Nephron (organoid): ENCODE measurements at regions not wholly inside any gene's neighbourhood (a gene's known extent, or its start where the extent isn't known, plus 50 kb on each side); places are given as distances from the start of the nearest gene placed in this dataset.

Experiments used
- H3K27ac Mint-ChIP-seq, 3 experiments: 2 replicates each; pipeline ENCODE4 v1.8.0; 2020; ENCODE audit warnings: mixed read lengths in 3 of 3, mild to moderate bottlenecking in 2 of 3, moderate library complexity in 1 of 3
- H3K27me3 Mint-ChIP-seq: 2 replicates; pipeline ENCODE4 v1.8.0; 2021; ENCODE audit warnings: low read depth, mild to moderate bottlenecking, moderate library complexity, mixed read lengths
- H3K36me3 Mint-ChIP-seq: 2 replicates; pipeline ENCODE4 v1.8.0; 2020; ENCODE audit warnings: low read depth, mixed read lengths
- H3K4me1 Mint-ChIP-seq: 2 replicates; pipeline ENCODE4 v1.8.0; 2020; ENCODE audit warnings: mixed read lengths
- H3K4me3 Mint-ChIP-seq, 3 experiments: 2 replicates each; pipeline ENCODE4 v1.8.0; 2020; ENCODE audit warnings: mild to moderate bottlenecking in 3 of 3, mixed read lengths in 3 of 3, moderate library complexity in 2 of 3
- H3K9me3 Mint-ChIP-seq: 2 replicates; pipeline ENCODE4 v1.8.0; 2020; ENCODE audit warnings: mixed read lengths
- CTCF ChIP-seq, 3 experiments: fragments of 200-600 bp; sonication (generic); IDR thresholded peaks; one replicate each; pipeline ENCODE4 v1.5.0; 2021; ENCODE audit warnings: antibody characterized with exemption in 3 of 3; ENCODE audit not compliant: unreplicated experiment in 3 of 3

- no peaks in the 10 kb centered on the region for H3K36me3 Mint-ChIP-seq
- H3K4me3 Mint-ChIP-seq, result no peak overlapping the region
- H3K27ac Mint-ChIP-seq, result no peak overlapping the region
- peaks cover 23% of the 10 kb centered on the region for H3K27me3 Mint-ChIP-seq
- peaks cover 7% of the 10 kb centered on the region for H3K4me1 Mint-ChIP-seq
- no peaks in the 10 kb centered on the region for H3K9me3 Mint-ChIP-seq
- no peak for TF ChIP-seq CTCF (IDR thresholded peaks at IDR 0.05; ENCODE audit: unreplicated experiment in 3 of 3)
Observed at GRCh38 chr5:171531638-171532037, 112.2 kb downstream of the FGF18 start.

- peaks cover 7% of the 10 kb centered on the region for H3K4me1 Mint-ChIP-seq
- H3K4me3 Mint-ChIP-seq, result no peak overlapping the region
- peaks cover 29% of the 10 kb centered on the region for H3K27me3 Mint-ChIP-seq
- no peak for TF ChIP-seq CTCF (IDR thresholded peaks at IDR 0.05; ENCODE audit: unreplicated experiment in 3 of 3)
- no peak overlapping the region for H3K27ac Mint-ChIP-seq
- no peaks in the 10 kb centered on the region for H3K36me3 Mint-ChIP-seq
- H3K9me3 Mint-ChIP-seq, result no peaks in the 10 kb centered on the region
Observed at GRCh38 chr5:171533153-171533552, 113.7 kb downstream of the FGF18 start.

GRCh38 chr5:171534043-171534895 lies 114.8 kb downstream of the FGF18 start:
- Mint-ChIP-seq H3K4me1 (peaks cover 5% of the 10 kb centered on the region), H3K9me3 (no peaks in the 10 kb centered on the region), H3K27me3 (peaks cover 39% of the 10 kb centered on the region), H3K36me3 (no peaks in the 10 kb centered on the region), H3K27ac (no peak overlapping the region), H3K4me3 (no peak overlapping the region)
- TF ChIP-seq CTCF (IDR thresholded peaks at IDR 0.05; ENCODE audit: unreplicated experiment in 3 of 3), result no peak

GRCh38 chr5:171535162-171535561 lies 115.7 kb downstream of the FGF18 start:
- H3K4me1 Mint-ChIP-seq, result no peaks in the 10 kb centered on the region
- no peaks in the 10 kb centered on the region for H3K9me3 Mint-ChIP-seq
- TF ChIP-seq CTCF (IDR thresholded peaks at IDR 0.05; ENCODE audit: unreplicated experiment in 3 of 3), result no peak
- H3K4me3 Mint-ChIP-seq, result no peak overlapping the region
- H3K36me3 Mint-ChIP-seq, result no peaks in the 10 kb centered on the region
- H3K27me3 Mint-ChIP-seq, result peaks cover 46% of the 10 kb centered on the region
- no peak overlapping the region for H3K27ac Mint-ChIP-seq

GRCh38 chr5:171537070-171537849 lies 117.8 kb downstream of the FGF18 start:
- TF ChIP-seq CTCF (IDR thresholded peaks at IDR 0.05; ENCODE audit: unreplicated experiment in 3 of 3), result no peak
- Mint-ChIP-seq H3K9me3 (no peaks in the 10 kb centered on the region), H3K27me3 (peaks cover 54% of the 10 kb centered on the region), H3K4me3 (no peak overlapping the region), H3K27ac (no peak overlapping the region), H3K36me3 (no peaks in the 10 kb centered on the region), H3K4me1 (peaks cover 2% of the 10 kb centered on the region)
